ENCODE measurements at regions not wholly inside any gene's neighbourhood (a gene's known extent, or its start where the extent isn't known, plus 50 kb on each side); places are given as distances from the start of the nearest gene placed in this dataset.

DNA sequence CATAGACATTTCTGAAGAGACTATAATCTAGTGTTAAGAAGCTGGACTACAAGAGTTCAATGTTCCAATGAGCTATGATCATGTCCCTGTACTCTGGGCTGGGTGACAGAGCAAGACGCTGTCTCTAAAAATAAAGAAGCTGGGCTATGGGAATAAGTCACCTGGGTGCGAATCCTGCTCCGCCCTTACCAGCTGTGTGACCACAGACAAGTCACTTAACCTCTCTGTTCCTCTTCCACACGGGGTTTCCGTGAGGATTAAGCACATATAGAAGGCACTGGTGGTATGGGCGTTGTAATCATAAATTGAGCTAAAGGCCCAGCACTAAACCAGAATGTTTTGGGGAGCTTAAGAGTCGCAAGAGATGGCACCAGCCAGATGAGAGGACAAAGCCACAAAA lies 178.5 kb downstream of the HAUS1 start:
- no peak for TF ChIP-seq SIN3A (IDR thresholded peaks at IDR 0.05; ENCODE audit: borderline replicate concordance, insufficient read depth, low read length)
- no peak for TF ChIP-seq REST (IDR thresholded peaks at IDR 0.05; ENCODE audit: insufficient read depth in 1 of 2, low read depth in 2 of 2, low read length in 2 of 2)
- no peak for TF ChIP-seq POLR2AphosphoS5 (IDR thresholded peaks at IDR 0.05; ENCODE audit: low read depth, low read length)
- no peak for TF ChIP-seq TAF1 (IDR thresholded peaks at IDR 0.05; ENCODE audit: borderline replicate concordance, insufficient read depth, low read length)

All from PFSK-1 (cell line).